HepG2 (cell line): ENCODE measurements at regions not wholly inside any gene's neighbourhood (a gene's known extent, or its start where the extent isn't known, plus 50 kb on each side); places are given as distances from the start of the nearest gene placed in this dataset.

Source experiments
- ATAC-seq: fragments of 200-7000 bp; cut with Tn5 transposase; 3 replicates; pipeline ENCODE4 v1.9.1; 2020; ENCODE audit warnings: mild to moderate bottlenecking, moderate library complexity
- BruUV-seq: library from RNA; stranded (reverse); fragments of 400-500 nt; replicated peaks from 2 replicates; lab custom pipeline; 2021; lab: Mats Ljungman, UMichigan
- CTCF ChIA-PET: fragments of 300-600 bp; formaldehyde crosslinking; extraction: SDS; loops from one replicate; lab custom pipeline; 2021; ENCODE audit warnings: low total read pairs, inconsistent platforms, low intra/inter-chr PET ratio; lab: Yijun Ruan, JAX
- POLR2A ChIA-PET: fragments of 350-600 bp; sonication (Branson Sonifier 250); formaldehyde crosslinking; loops from one replicate; lab custom pipeline; 2020; ENCODE audit warnings: antibody characterized with exemption, inconsistent platforms; lab: Yijun Ruan, JAX
- DNase-seq: peaks from one replicate; pipeline ENCODE4 v3.0.0-alpha.2; 2015; ENCODE audit warnings: low spot score
- FAIRE-seq: peaks from 3 replicates; lab custom pipeline; 2011; peaks lifted over from hg19 to GRCh38; lab: Jason Lieb, UNC
- H2AFZ ChIP-seq: one replicate; pipeline ENCODE4 v1.6.1; 2011; ENCODE audit warnings: low read length, inconsistent platforms
- H3K27ac ChIP-seq: fragments of 300-600 bp; 3 replicates; pipeline ENCODE4 v1.8.0; 2011; ENCODE audit warnings: mixed run types, mild to moderate bottlenecking, mixed read lengths, low read length, inconsistent platforms; ENCODE audit not compliant: insufficient read depth; ENCODE audit errors: extremely low read length
- H3K27me3 ChIP-seq, 2 experiments: fragments of 200-600 bp in 1 of 2; 2 replicates in 1 of 2; 3 replicates in 1 of 2; pipeline versions ENCODE4 v1.6.0 to v1.8.0; 2011; ENCODE audit warnings: low read length in 2 of 2, mild to moderate bottlenecking in 2 of 2, moderate library complexity in 2 of 2, inconsistent platforms in 1 of 2; ENCODE audit not compliant: insufficient read depth in 2 of 2, control insufficient read depth in 1 of 2
- H3K36me3 ChIP-seq, 2 experiments: fragments of 200-600 bp in 1 of 2; replicated peaks in 1 of 2; 2 replicates in 1 of 2; 3 replicates in 1 of 2; pipeline versions ENCODE4 v1.5.1 to v1.8.0; 2011; ENCODE audit warnings: low read length in 2 of 2, inconsistent platforms in 1 of 2; ENCODE audit not compliant: insufficient read depth in 2 of 2, control insufficient read depth in 1 of 2
- H3K4me1 ChIP-seq: 2 replicates; pipeline ENCODE4 v1.5.1; 2012; ENCODE audit warnings: low read length, inconsistent platforms; ENCODE audit not compliant: insufficient read depth
- H3K4me2 ChIP-seq: 2 replicates; pipeline ENCODE4 v1.6.0; 2011; ENCODE audit warnings: low read depth, low read length, inconsistent platforms
- H3K4me3 ChIP-seq, 3 experiments: fragments of 200-600 bp in 1 of 3; sonication (generic), shearing (Covaris generic) in 1 of 3; replicated peaks in 1 of 3; 2 replicates each; pipeline ENCODE4 v1.5.1; 2011 to 2016; ENCODE audit warnings: low read length in 3 of 3, inconsistent platforms in 2 of 3, low read depth in 2 of 3, mild to moderate bottlenecking in 2 of 3, control low read depth in 1 of 3, mixed read lengths in 1 of 3; ENCODE audit not compliant: insufficient read depth in 1 of 3
- H3K79me2 ChIP-seq: one replicate; pipeline ENCODE4 v1.6.1; 2011; ENCODE audit warnings: low read length, inconsistent platforms; ENCODE audit not compliant: insufficient read depth
- H3K9ac ChIP-seq: 2 replicates; pipeline ENCODE4 v1.6.0; 2011; ENCODE audit warnings: mild to moderate bottlenecking, low read depth, low read length, inconsistent platforms; ENCODE audit not compliant: insufficient read depth
- H3K9me3 ChIP-seq: 2 replicates; pipeline ENCODE4 v1.5.1; 2012; ENCODE audit warnings: mild to moderate bottlenecking, low read length
- H4K20me1 ChIP-seq: 2 replicates; pipeline ENCODE4 v1.6.0; 2011; ENCODE audit warnings: inconsistent platforms, mild to moderate bottlenecking, low read length, moderate library complexity; ENCODE audit not compliant: insufficient read depth
- CREB1 ChIP-seq, 2 experiments: fragments of 450-650 bp in 1 of 2; IDR thresholded peaks; 2 replicates each; pipeline ENCODE4 v1.6.1; 2016 to 2017; ENCODE audit warnings: control low read depth in 1 of 2, mild to moderate bottlenecking in 1 of 2, missing compliant biosample characterization in 1 of 2, missing genetic modification characterization in 1 of 2
- ETS1 ChIP-seq: sonication (generic); formaldehyde crosslinking; IDR thresholded peaks from 2 replicates; pipeline ENCODE4 v1.4.0; 2020; ENCODE audit warnings: missing genetic modification reagents
- MAFF ChIP-seq: IDR thresholded peaks from 2 replicates; pipeline ENCODE4 v1.6.1; 2011; ENCODE audit warnings: low read depth, low read length, improper control_type of control experiment
- NRL ChIP-seq: sonication (generic); formaldehyde crosslinking; IDR thresholded peaks from 2 replicates; pipeline ENCODE4 v1.5.0; 2020; ENCODE audit warnings: missing genetic modification reagents, mild to moderate bottlenecking, moderate library complexity, borderline replicate concordance
- RNF219 ChIP-seq: sonication (generic); formaldehyde crosslinking; IDR thresholded peaks from 2 replicates; pipeline ENCODE4 v1.5.0; 2020; ENCODE audit warnings: mild to moderate bottlenecking, missing genetic modification reagents
- RXRA ChIP-seq: sonication (generic); formaldehyde crosslinking; IDR thresholded peaks from 2 replicates; pipeline ENCODE4 v1.5.1; 2020; ENCODE audit warnings: missing genetic modification reagents
- SMAD1 ChIP-seq: sonication (generic); formaldehyde crosslinking; IDR thresholded peaks from 2 replicates; pipeline ENCODE4 v1.4.0; 2020; ENCODE audit warnings: missing genetic modification reagents, low read depth, mild to moderate bottlenecking, borderline replicate concordance
- SP1 ChIP-seq, 2 experiments: fragments of 450-650 bp in 1 of 2; sonication (generic) in 1 of 2; formaldehyde crosslinking in 1 of 2; IDR thresholded peaks; 2 replicates each; pipeline versions ENCODE4 v1.4.0 to v1.6.1; 2016 to 2020; ENCODE audit warnings: missing genetic modification reagents in 1 of 2
- TAF15 ChIP-seq: fragments of 200-400 bp; formaldehyde crosslinking; IDR thresholded peaks from one replicate; pipeline ENCODE4 v1.6.1; 2018; ENCODE audit warnings: mild to moderate bottlenecking, low read depth, low read length; ENCODE audit not compliant: poor library complexity, severe bottlenecking
- TFE3 ChIP-seq: IDR thresholded peaks from 2 replicates; pipeline ENCODE4 v1.6.1; 2016
- ZBTB46 ChIP-seq: sonication (generic); formaldehyde crosslinking; IDR thresholded peaks from 2 replicates; pipeline ENCODE4 v1.4.0; 2020; ENCODE audit warnings: mild to moderate bottlenecking, missing genetic modification reagents, borderline replicate concordance
- ZNF143 ChIP-seq: sonication (generic); formaldehyde crosslinking; IDR thresholded peaks from 2 replicates; pipeline ENCODE4 v1.4.0; 2020; ENCODE audit warnings: missing genetic modification reagents
- ZNF335 ChIP-seq: sonication (generic); formaldehyde crosslinking; IDR thresholded peaks from 2 replicates; pipeline ENCODE4 v1.4.0; 2020; ENCODE audit warnings: missing genetic modification reagents
- ZNF510 ChIP-seq: sonication (generic); formaldehyde crosslinking; IDR thresholded peaks from 2 replicates; pipeline ENCODE4 v1.4.0; 2020; ENCODE audit warnings: low read depth, mild to moderate bottlenecking, missing genetic modification reagents
- ZNF543 ChIP-seq: sonication (generic); formaldehyde crosslinking; IDR thresholded peaks from 2 replicates; pipeline ENCODE4 v1.4.0; 2020; ENCODE audit warnings: mild to moderate bottlenecking, missing genetic modification reagents
- ZNF549 ChIP-seq: sonication (generic); formaldehyde crosslinking; IDR thresholded peaks from 2 replicates; pipeline ENCODE4 v1.5.0; 2020; ENCODE audit warnings: missing genetic modification reagents
- ZNF639 ChIP-seq: conservative IDR thresholded peaks from 2 replicates; pipeline ENCODE4 v1.6.1; 2018; ENCODE audit warnings: missing genetic modification reagents
- WGBS: methylation state at CpG from one replicate; pipeline ENCODE4 v1.1.6; 2017; ENCODE audit warnings: low lambda C conversion rate; 5-methylcytosine and 5-hydroxymethylcytosine counted together
- in situ Hi-C: cut with HindIII; loops from 2 replicates; pipeline ENCODE4 v1.10.0; 2017; ENCODE audit warnings: low pct_unique_long_range_greater_than_20kb; ENCODE audit not compliant: extremely low pct_ligation_motif_present
- intact Hi-C: fragments of 100-400 bp; cut with micrococcal nuclease; formaldehyde crosslinking; loops from one replicate; pipeline ENCODE4 v1.10.0; 2022; ENCODE audit not compliant: unreplicated experiment

- intact Hi-C loops (no loop called here), in situ Hi-C loops (no loop called here)
- Histone ChIP-seq H3K4me2 (peak overlapping the region; percentile 29; the same call in 1 of the 2 replicates), H3K27ac (no peak overlapping the region), H3K9ac (no peak overlapping the region), H3K27me3 (peaks cover 0 to 4% of the 10 kb centered on the region in 2 experiments; a peak in 1 of 5 replicates), H2AFZ (no peak overlapping the region), H3K9me3 (no peaks in the 10 kb centered on the region), H3K79me2 (no peaks in the 10 kb centered on the region), H3K36me3 (no peaks in the 10 kb centered on the region), H4K20me1 (no peaks in the 10 kb centered on the region), H3K4me3 (no peak overlapping the region), H3K4me1 (peaks cover 36% of the 10 kb centered on the region)
- ChIA-PET CTCF (no interaction called here), POLR2A (no interaction called here)
- ATAC-seq = no peak
- WGBS = 0% methylated on average over 1 of the region's 1 CpG
- no TSS peak for BruUV-seq
- no peak for FAIRE-seq
- no peak for TF ChIP-seq RXRA
- TF ChIP-seq NRL (CRISPR knock-in tag) = no peak
- TF ChIP-seq TAF15 = no peak
- TF ChIP-seq MAFF = no peak
- no peak for TF ChIP-seq ZNF335 (CRISPR knock-in tag)
- TF ChIP-seq RNF219 = no peak
- no peak for TF ChIP-seq ZNF543
- TF ChIP-seq ZNF639 = no peak
- no peak for TF ChIP-seq ZBTB46 (CRISPR knock-in tag)
- no peak for TF ChIP-seq ZNF549 (CRISPR knock-in tag)
- no peak for TF ChIP-seq ZNF143
- no peak for TF ChIP-seq SP1 (IDR thresholded peaks at IDR 0.05)
- TF ChIP-seq SP1 (CRISPR knock-in tag; IDR thresholded peaks at IDR 0.05) = no peak
- no peak for TF ChIP-seq SMAD1 (CRISPR knock-in tag)
- TF ChIP-seq ZNF510 = no peak
- no peak for TF ChIP-seq CREB1 (IDR thresholded peaks at IDR 0.05)
- no peak for TF ChIP-seq CREB1 (CRISPR knock-in tag; IDR thresholded peaks at IDR 0.05)
- no peak for TF ChIP-seq TFE3
- no peak for TF ChIP-seq ETS1 (CRISPR knock-in tag)
- DNase-seq = no peak
These were observed 172.8 kb downstream of the TRIM27 start for GRCh38 chr6:28750926-28751458.
